Endothelial cell of umbilical vein (primary cell): ENCODE measurements at regions not wholly inside any gene's neighbourhood (a gene's known extent, or its start where the extent isn't known, plus 50 kb on each side); places are given as distances from the start of the nearest gene placed in this dataset.

Experiments
- EZH2 ChIP-seq: IDR thresholded peaks from 2 replicates; pipeline ENCODE4 v1.6.1; 2012; ENCODE audit warnings: borderline replicate concordance, low read depth, mild to moderate bottlenecking, moderate library complexity, low read length, inconsistent platforms; ENCODE audit not compliant: severe bottlenecking
- MYC ChIP-seq: IDR thresholded peaks from one replicate; pipeline ENCODE4 v1.6.1; 2011; ENCODE audit warnings: mild to moderate bottlenecking, low read depth, low read length
- POLR2A ChIP-seq: IDR thresholded peaks from 2 replicates; pipeline ENCODE4 v1.6.1; 2012; ENCODE audit warnings: low read depth, mild to moderate bottlenecking, control low read depth, low read length
- POLR2AphosphoS5 ChIP-seq: IDR thresholded peaks from 2 replicates; pipeline ENCODE4 v1.6.1; 2012; ENCODE audit warnings: low read depth, mild to moderate bottlenecking, control low read depth, low read length, moderate library complexity; ENCODE audit not compliant: insufficient read depth
- TF ChIP-seq, protein P1 (sequence below), 2 donors: IDR thresholded peaks; 1 replicate in 1 of 2; 2 replicates in 1 of 2; pipeline ENCODE4 v1.5.1; 2011; ENCODE audit warnings: low read length in 2 of 2, mild to moderate bottlenecking in 2 of 2, moderate library complexity in 2 of 2, control low read depth in 1 of 2, inconsistent platforms in 1 of 2, low read depth in 1 of 2; ENCODE audit not compliant: insufficient read depth in 1 of 2; ENCODE audit errors: extremely low read depth in 1 of 2
- TF ChIP-seq, protein P2 (sequence below): IDR thresholded peaks from 2 replicates; pipeline ENCODE4 v1.6.1; 2011; ENCODE audit not compliant: insufficient read depth, insufficient read length

DNA sequence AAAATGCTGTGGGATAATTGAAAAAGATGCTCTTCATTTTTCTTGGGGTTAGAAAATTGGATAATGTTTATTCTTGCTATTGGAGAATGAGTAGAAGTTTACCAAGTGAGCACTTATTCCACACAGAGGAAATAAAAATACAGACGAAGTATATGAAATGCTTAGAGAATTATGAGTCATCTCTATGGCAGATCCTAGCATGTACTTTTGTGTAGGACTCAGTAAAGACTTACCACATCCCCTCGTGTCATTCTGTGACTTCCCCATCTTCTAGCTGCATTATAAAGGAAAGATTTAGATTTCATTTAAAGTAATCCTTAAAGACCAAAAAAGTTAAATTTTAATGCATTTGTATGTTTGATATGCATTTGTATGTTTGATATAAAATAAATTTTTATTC, 685.6 kb downstream of the TBC1D32 start:
- TF ChIP-seq, protein P1, sequence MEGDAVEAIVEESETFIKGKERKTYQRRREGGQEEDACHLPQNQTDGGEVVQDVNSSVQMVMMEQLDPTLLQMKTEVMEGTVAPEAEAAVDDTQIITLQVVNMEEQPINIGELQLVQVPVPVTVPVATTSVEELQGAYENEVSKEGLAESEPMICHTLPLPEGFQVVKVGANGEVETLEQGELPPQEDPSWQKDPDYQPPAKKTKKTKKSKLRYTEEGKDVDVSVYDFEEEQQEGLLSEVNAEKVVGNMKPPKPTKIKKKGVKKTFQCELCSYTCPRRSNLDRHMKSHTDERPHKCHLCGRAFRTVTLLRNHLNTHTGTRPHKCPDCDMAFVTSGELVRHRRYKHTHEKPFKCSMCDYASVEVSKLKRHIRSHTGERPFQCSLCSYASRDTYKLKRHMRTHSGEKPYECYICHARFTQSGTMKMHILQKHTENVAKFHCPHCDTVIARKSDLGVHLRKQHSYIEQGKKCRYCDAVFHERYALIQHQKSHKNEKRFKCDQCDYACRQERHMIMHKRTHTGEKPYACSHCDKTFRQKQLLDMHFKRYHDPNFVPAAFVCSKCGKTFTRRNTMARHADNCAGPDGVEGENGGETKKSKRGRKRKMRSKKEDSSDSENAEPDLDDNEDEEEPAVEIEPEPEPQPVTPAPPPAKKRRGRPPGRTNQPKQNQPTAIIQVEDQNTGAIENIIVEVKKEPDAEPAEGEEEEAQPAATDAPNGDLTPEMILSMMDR (IDR thresholded peaks at IDR 0.05; ENCODE audit: extremely low read depth in 1 of 2, insufficient read depth in 1 of 2, low read depth in 1 of 2, low read length in 2 of 2) = no peak
- TF ChIP-seq EZH2 (no peak), POLR2AphosphoS5 (no peak), POLR2A (no peak), MYC (no peak)
- TF ChIP-seq, protein P2, sequence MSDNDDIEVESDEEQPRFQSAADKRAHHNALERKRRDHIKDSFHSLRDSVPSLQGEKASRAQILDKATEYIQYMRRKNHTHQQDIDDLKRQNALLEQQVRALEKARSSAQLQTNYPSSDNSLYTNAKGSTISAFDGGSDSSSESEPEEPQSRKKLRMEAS = no peak
